Adrenal gland (tissue), 9 donors: ENCODE measurements at regions not wholly inside any gene's neighbourhood (a gene's known extent, or its start where the extent isn't known, plus 50 kb on each side); places are given as distances from the start of the nearest gene placed in this dataset.

Source experiments
- DNase-seq, 7 donors: peaks; one replicate each; pipeline ENCODE4 v3.0.0-alpha.2; 2019 to 2020
- H3K27ac ChIP-seq, 5 donors: fragments of 200-600 bp; sonication (generic) in 4 of 5; 1 replicate in 3 of 5; 2 replicates in 2 of 5; pipeline versions ENCODE4 v1.5.1 to v1.8.0; 2016 to 2020; ENCODE audit warnings: mild to moderate bottlenecking in 1 of 5
- H3K27me3 ChIP-seq: fragments of 200-600 bp; 2 replicates; pipeline ENCODE4 v1.8.0; 2021
- H3K36me3 ChIP-seq, 2 donors: fragments of 200-600 bp; replicated peaks in 1 of 2; 1 replicate in 1 of 2; 2 replicates in 1 of 2; pipeline versions ENCODE4 v1.5.1 to v1.8.0; 2018 to 2022
- H3K4me1 ChIP-seq, 2 donors: fragments of 200-600 bp; replicated peaks in 1 of 2; 1 replicate in 1 of 2; 2 replicates in 1 of 2; pipeline versions ENCODE4 v1.5.1 to v1.8.0; 2018 to 2021
- H3K4me3 ChIP-seq, 4 donors: fragments of 200-600 bp; sonication (generic) in 3 of 4; one replicate each; pipeline ENCODE4 v1.5.1; 2016 to 2018
- H3K9me3 ChIP-seq, 3 donors: fragments of 200-600 bp; sonication (generic) in 1 of 3; replicated peaks in 1 of 3; 1 replicate in 2 of 3; 2 replicates in 1 of 3; pipeline versions ENCODE4 v1.5.1 to v1.8.0; 2016 to 2021
- CTCF ChIP-seq, 6 experiments: fragments of 450-650 bp in 4 of 6; fragments of 200-600 bp in 2 of 6; sonication (generic) in 1 of 6; IDR thresholded peaks; 1 replicate in 5 of 6; 2 replicates in 1 of 6; pipeline versions ENCODE4 v1.5.1 to v1.8.0; 2016 to 2021; ENCODE audit warnings: antibody characterized with exemption in 6 of 6, mild to moderate bottlenecking in 2 of 6, moderate library complexity in 1 of 6
- POLR2A ChIP-seq, 2 donors: fragments of 450-650 bp; IDR thresholded peaks; one replicate each; pipeline ENCODE4 v1.6.1; 2017; ENCODE audit warnings: antibody characterized with exemption in 2 of 2, mild to moderate bottlenecking in 2 of 2, moderate library complexity in 1 of 2
- WGBS, 4 donors: extraction: QIAGEN DNeasy Blood & Tissue Kit in 2 of 4; methylation state at CpG; one replicate each; pipeline versions ENCODE4 v1.1.5 to v1.1.7; 2013 to 2017; 5-methylcytosine and 5-hydroxymethylcytosine counted together
- intact Hi-C, 2 donors: fragments of 100-400 bp; cut with DNase I; formaldehyde crosslinking; loops; one replicate each; pipeline versions ENCODE4 v1.14.1 to v1.15.0; 2022 to 2023
- donor health status: healthy with polysubstance abuse.
- donor health status: Bipolar disorder and iron deficiency.
- donor health status: DM: yes; HTN: yes; CAD: no.
- donor health status: DM: no; HTN: no; CAD: no.
- donor health status: DM: no; HTN: no; CAD: no.

- Histone ChIP-seq H3K27me3 (no peaks in the 10 kb centered on the region), H3K4me1 (no peaks in the 10 kb centered on the region), H3K9me3 (no peaks in the 10 kb centered on the region), H3K4me3 (no peak overlapping the region), H3K36me3 (no peaks in the 10 kb centered on the region), H3K27ac (no peak overlapping the region)
- intact Hi-C loops, result no loop called here
- 92 to 100% (median 95%) methylated on average over 1 of the region's 1 CpG for WGBS, 4 donors
- TF ChIP-seq POLR2A (IDR thresholded peaks at IDR 0.05), result no peak
- no peak for TF ChIP-seq CTCF (IDR thresholded peaks at IDR 0.05)
- DNase-seq, result no peak
Measured at GRCh38 chr16:58960034-58960433, 225.9 kb upstream of the GOT2 start.

- no peak for TF ChIP-seq POLR2A (IDR thresholded peaks at IDR 0.05)
- TF ChIP-seq CTCF (IDR thresholded peaks at IDR 0.05), result no peak
- no peak overlapping the region for H3K27ac ChIP-seq
- H3K4me1 ChIP-seq, result no peaks in the 10 kb centered on the region
- H3K36me3 ChIP-seq, result no peaks in the 10 kb centered on the region
- H3K4me3 ChIP-seq, result no peak overlapping the region
- no peak for DNase-seq
- H3K9me3 ChIP-seq, result no peaks in the 10 kb centered on the region
- H3K27me3 ChIP-seq, result no peaks in the 10 kb centered on the region
- intact Hi-C loops, result no loop called here
Measured at GRCh38 chr16:58958749-58959148, 224.6 kb upstream of the GOT2 start.

- 25 to 59% (median 32%) methylated on average over 1 of the region's 1 CpG for WGBS, 4 donors
- TF ChIP-seq CTCF (IDR thresholded peaks at IDR 0.05) (no peak), POLR2A (IDR thresholded peaks at IDR 0.05) (no peak)
- Histone ChIP-seq H3K4me3 (no peak overlapping the region), H3K9me3 (no peaks in the 10 kb centered on the region), H3K27me3 (no peaks in the 10 kb centered on the region), H3K27ac (no peak overlapping the region), H3K4me1 (no peaks in the 10 kb centered on the region), H3K36me3 (no peaks in the 10 kb centered on the region)
- intact Hi-C loops, result no loop called here
- DNase-seq, result no peak
Measured at GRCh38 chr16:58948244-58948643, 214.1 kb upstream of the GOT2 start.

- Histone ChIP-seq H3K27ac (no peak overlapping the region), H3K4me1 (no peaks in the 10 kb centered on the region), H3K9me3 (no peaks in the 10 kb centered on the region), H3K4me3 (no peak overlapping the region), H3K36me3 (no peaks in the 10 kb centered on the region), H3K27me3 (no peaks in the 10 kb centered on the region)
- intact Hi-C loops, result no loop called here
- WGBS, 4 donors, result 71 to 83% (median 80%) methylated on average over 2 of the region's 2 CpGs
- DNase-seq, result no peak
- no peak for TF ChIP-seq POLR2A (IDR thresholded peaks at IDR 0.05)
- TF ChIP-seq CTCF (IDR thresholded peaks at IDR 0.05), result no peak
Measured at GRCh38 chr16:58940609-58941008, 206.5 kb upstream of the GOT2 start.
